GM23338 (cell line): ENCODE measurements at regions not wholly inside any gene's neighbourhood (a gene's known extent, or its start where the extent isn't known, plus 50 kb on each side); places are given as distances from the start of the nearest gene placed in this dataset.

Experiments
- ATAC-seq: fragments of 200-7000 bp; cut with Tn5 transposase; 3 replicates; pipeline ENCODE4 v1.9.1; 2020
- DNase-seq: peaks from one replicate; pipeline ENCODE4 v3.0.0-alpha.2; 2015; ENCODE audit warnings: low spot score
- H2AFZ ChIP-seq: fragments of 200-600 bp; sonication (generic); 2 replicates; pipeline ENCODE4 v1.8.0; 2016; ENCODE audit warnings: antibody characterized with exemption, mild to moderate bottlenecking, moderate library complexity
- H3F3A ChIP-seq: fragments of 200-600 bp; sonication (generic); replicated peaks from 2 replicates; pipeline ENCODE4 v1.8.0; 2017; ENCODE audit warnings: antibody characterized with exemption, mixed run types, low read depth
- H3K27ac ChIP-seq: fragments of 200-600 bp; sonication (generic); 2 replicates; pipeline ENCODE4 v1.6.1; 2016; ENCODE audit warnings: low read depth
- H3K27me3 ChIP-seq: fragments of 200-600 bp; sonication (generic); 2 replicates; pipeline ENCODE4 v1.8.0; 2016; ENCODE audit warnings: mild to moderate bottlenecking, mixed run types, moderate library complexity; ENCODE audit not compliant: insufficient read depth
- H3K36me3 ChIP-seq: fragments of 200-600 bp; sonication (generic); 2 replicates; pipeline ENCODE4 v1.8.0; 2016; ENCODE audit warnings: mild to moderate bottlenecking; ENCODE audit not compliant: insufficient read depth
- H3K4me1 ChIP-seq: fragments of 200-600 bp; sonication (generic); 2 replicates; pipeline ENCODE4 v1.8.0; 2016; ENCODE audit warnings: mild to moderate bottlenecking, moderate library complexity; ENCODE audit not compliant: insufficient read depth
- H3K4me2 ChIP-seq: fragments of 200-600 bp; sonication (generic); 2 replicates; pipeline ENCODE4 v1.7.1; 2017; ENCODE audit warnings: mixed run types
- H3K4me3 ChIP-seq: fragments of 200-600 bp; sonication (generic); 2 replicates; pipeline ENCODE4 v1.6.1; 2016; ENCODE audit warnings: mixed run types
- H3K79me2 ChIP-seq: fragments of 200-600 bp; sonication (generic); replicated peaks from 2 replicates; pipeline ENCODE4 v1.8.0; 2017; ENCODE audit warnings: mild to moderate bottlenecking; ENCODE audit not compliant: insufficient read depth
- H3K9me2 ChIP-seq: fragments of 200-600 bp; sonication (generic); 2 replicates; pipeline ENCODE4 v1.8.0; 2017; ENCODE audit not compliant: insufficient read depth
- H4K20me1 ChIP-seq: fragments of 200-600 bp; sonication (generic); replicated peaks from 2 replicates; pipeline ENCODE4 v1.8.0; 2017; ENCODE audit warnings: mild to moderate bottlenecking; ENCODE audit not compliant: insufficient read depth
- H3K27ac Mint-ChIP-seq: 2 replicates; pipeline ENCODE4 v1.8.0; 2020; ENCODE audit warnings: inconsistent platforms, mild to moderate bottlenecking, moderate library complexity, mixed read lengths
- H3K27me3 Mint-ChIP-seq: 3 replicates; pipeline ENCODE4 v1.8.0; 2022; ENCODE audit warnings: low read depth, mild to moderate bottlenecking, moderate library complexity, mixed read lengths, inconsistent platforms; ENCODE audit not compliant: insufficient read depth, poor library complexity
- H3K36me3 Mint-ChIP-seq: 3 replicates; pipeline ENCODE4 v1.8.0; 2021; ENCODE audit warnings: low read depth, mild to moderate bottlenecking, inconsistent platforms, moderate library complexity, mixed read lengths
- H3K4me1 Mint-ChIP-seq: 3 replicates; pipeline ENCODE4 v1.8.0; 2020; ENCODE audit warnings: mild to moderate bottlenecking, inconsistent platforms, mixed read lengths
- H3K4me3 Mint-ChIP-seq: 3 replicates; pipeline ENCODE4 v1.8.0; 2021; ENCODE audit warnings: moderate library complexity, mild to moderate bottlenecking, inconsistent platforms, mixed read lengths
- H3K9me3 Mint-ChIP-seq: 3 replicates; pipeline ENCODE4 v1.8.0; 2020; ENCODE audit warnings: moderate library complexity, mild to moderate bottlenecking, inconsistent platforms, mixed read lengths
- EZH2phosphoT487 ChIP-seq: fragments of 200-600 bp; sonication (generic); IDR thresholded peaks from one replicate; pipeline ENCODE4 v1.8.1; 2018; ENCODE audit warnings: antibody characterized with exemption; ENCODE audit not compliant: unreplicated experiment
- NANOG ChIP-seq: IDR thresholded peaks from 2 replicates; pipeline ENCODE4 v1.6.1; 2016; ENCODE audit warnings: antibody characterized with exemption, borderline replicate concordance
- POLR2AphosphoS5 ChIP-seq: IDR thresholded peaks from 2 replicates; pipeline ENCODE4 v1.6.1; 2016; ENCODE audit warnings: antibody characterized with exemption, low read depth
- REST ChIP-seq: IDR thresholded peaks from one replicate; pipeline ENCODE4 v1.6.1; 2018; ENCODE audit warnings: antibody characterized with exemption; ENCODE audit not compliant: unreplicated experiment
- STAT1 ChIP-seq: IDR thresholded peaks from one replicate; pipeline ENCODE4 v1.6.1; 2016; ENCODE audit warnings: antibody characterized with exemption; ENCODE audit not compliant: unreplicated experiment
- ZNF114 ChIP-seq: fragments of 250-450 bp; sonication (Bioruptor Pico); IDR thresholded peaks from 2 replicates; pipeline ENCODE4 v1.5.0; 2020; ENCODE audit warnings: mild to moderate bottlenecking, moderate library complexity
- TF ChIP-seq, protein P1 (sequence below): IDR thresholded peaks from 2 replicates; pipeline ENCODE4 v1.6.1; 2016; ENCODE audit warnings: antibody characterized with exemption

- H3K4me1 Mint-ChIP-seq, result peaks cover 32% of the 10 kb centered on the region
- H3K79me2 ChIP-seq, result no peaks in the 10 kb centered on the region
- H3K36me3 Mint-ChIP-seq, result no peaks in the 10 kb centered on the region
These were observed 279.5 kb downstream of the RPLP1 start for GRCh38 chr15:69732133-69732532.

GRCh38 chr15:69734699-69735098 lies 282.1 kb downstream of the RPLP1 start:
- peaks cover 19% of the 10 kb centered on the region for H3K4me1 ChIP-seq
- no peaks in the 10 kb centered on the region for H3K79me2 ChIP-seq
- H3K27me3 Mint-ChIP-seq, result peaks cover 5% of the 10 kb centered on the region
- TF ChIP-seq EZH2phosphoT487, result no peak
- no peak for TF ChIP-seq REST
- no peak for ATAC-seq
- no peak overlapping the region for H3K4me3 Mint-ChIP-seq
- H3K27ac ChIP-seq, result no peak overlapping the region
- no peaks in the 10 kb centered on the region for H3K36me3 Mint-ChIP-seq
- peaks cover 27% of the 10 kb centered on the region for H3K4me1 Mint-ChIP-seq
- DNase-seq, result no peak
- no peak overlapping the region for H3K4me3 ChIP-seq
- no peaks in the 10 kb centered on the region for H3K9me2 ChIP-seq
- no peaks in the 10 kb centered on the region for H4K20me1 ChIP-seq
- 0 out of 2 replicates have a peak overlapping the region, but pooled peaks have one; percentile 43 for H3K4me2 ChIP-seq
- no peaks in the 10 kb centered on the region for H3F3A ChIP-seq
- no peak overlapping the region for H3K27ac Mint-ChIP-seq
- H3K36me3 ChIP-seq, result no peaks in the 10 kb centered on the region
- no peaks in the 10 kb centered on the region for H3K27me3 ChIP-seq
- 0 out of 3 replicates have a peak, but pooled peaks cover 3% of the 10 kb centered on the region for H3K9me3 Mint-ChIP-seq
- peak overlapping the region; percentile 89 for H2AFZ ChIP-seq

More at GRCh38 chr15:69732133-69732532, 279.5 kb downstream of the RPLP1 start:
- Histone ChIP-seq H4K20me1 (no peaks in the 10 kb centered on the region), H3F3A (no peaks in the 10 kb centered on the region), H3K27ac (no peak overlapping the region), H2AFZ (no peak overlapping the region), H3K4me2 (no peak overlapping the region), H3K36me3 (no peaks in the 10 kb centered on the region), H3K4me1 (peaks cover 20% of the 10 kb centered on the region), H3K4me3 (no peak overlapping the region), H3K27me3 (no peaks in the 10 kb centered on the region), H3K9me2 (no peaks in the 10 kb centered on the region)
- Mint-ChIP-seq H3K4me3 (no peak overlapping the region), H3K27me3 (peaks cover 5% of the 10 kb centered on the region), H3K9me3 (peaks cover 2% of the 10 kb centered on the region; the same call in 1 of the 3 replicates), H3K27ac (no peak overlapping the region)
- DNase-seq (no peak), ATAC-seq (no peak)
- no peak for TF ChIP-seq ZNF114 (CRISPR knock-in tag)
- TF ChIP-seq POLR2AphosphoS5, result no peak
- TF ChIP-seq NANOG, result no peak
- no peak for TF ChIP-seq STAT1

GRCh38 chr15:69735121-69735520 lies 282.5 kb downstream of the RPLP1 start:
- ATAC-seq, result peak; percentile 53
- TF ChIP-seq EZH2phosphoT487 (no peak), REST (no peak), NANOG (no peak), ZNF114 (CRISPR knock-in tag) (no peak)
- TF ChIP-seq, protein P1, sequence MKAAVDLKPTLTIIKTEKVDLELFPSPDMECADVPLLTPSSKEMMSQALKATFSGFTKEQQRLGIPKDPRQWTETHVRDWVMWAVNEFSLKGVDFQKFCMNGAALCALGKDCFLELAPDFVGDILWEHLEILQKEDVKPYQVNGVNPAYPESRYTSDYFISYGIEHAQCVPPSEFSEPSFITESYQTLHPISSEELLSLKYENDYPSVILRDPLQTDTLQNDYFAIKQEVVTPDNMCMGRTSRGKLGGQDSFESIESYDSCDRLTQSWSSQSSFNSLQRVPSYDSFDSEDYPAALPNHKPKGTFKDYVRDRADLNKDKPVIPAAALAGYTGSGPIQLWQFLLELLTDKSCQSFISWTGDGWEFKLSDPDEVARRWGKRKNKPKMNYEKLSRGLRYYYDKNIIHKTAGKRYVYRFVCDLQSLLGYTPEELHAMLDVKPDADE, result no peak

More at GRCh38 chr15:69735121-69735520, 282.5 kb downstream of the RPLP1 start:
- no peaks in the 10 kb centered on the region for H4K20me1 ChIP-seq
- H3K4me1 Mint-ChIP-seq, result peaks cover 25% of the 10 kb centered on the region
- H3K4me1 ChIP-seq, result peaks cover 19% of the 10 kb centered on the region
- no peak overlapping the region for H3K27ac ChIP-seq
- no peaks in the 10 kb centered on the region for H3K9me2 ChIP-seq
- no peak overlapping the region for H3K4me3 Mint-ChIP-seq
- peaks cover 5% of the 10 kb centered on the region for H3K27me3 Mint-ChIP-seq
- no peaks in the 10 kb centered on the region for H3F3A ChIP-seq
- H3K4me2 ChIP-seq, result 0 out of 2 replicates have a peak overlapping the region, but pooled peaks have one; percentile 43
- no peaks in the 10 kb centered on the region for H3K79me2 ChIP-seq
- peak; percentile 50 for DNase-seq
- no peaks in the 10 kb centered on the region for H3K36me3 Mint-ChIP-seq
- H2AFZ ChIP-seq, result peak overlapping the region; percentile 89
- H3K27ac Mint-ChIP-seq, result peak overlapping the region; percentile 74; the same call in 1 of the 2 replicates
- no peaks in the 10 kb centered on the region for H3K36me3 ChIP-seq
- H3K9me3 Mint-ChIP-seq, result peaks cover 7% of the 10 kb centered on the region
- H3K4me3 ChIP-seq, result no peak overlapping the region
- H3K27me3 ChIP-seq, result no peaks in the 10 kb centered on the region
